ENCODE measurements at regions not wholly inside any gene's neighbourhood (a gene's known extent, or its start where the extent isn't known, plus 50 kb on each side); places are given as distances from the start of the nearest gene placed in this dataset.

GRCh38 chr4:126113058-126113457 is 798.3 kb downstream of the FAT4 start:
- 93 to 99% (median 98%) methylated on average over 1 of the region's 1 CpG for WGBS, 3 donors
- no peaks in the 10 kb centered on the region for H3K9me3 ChIP-seq

GRCh38 chr4:126123611-126124325 is 809.0 kb downstream of the FAT4 start:
- WGBS, 3 donors = 35 to 41% (median 39%) methylated on average over 1 of the region's 1 CpG

More at GRCh38 chr4:126113058-126113457, 798.3 kb downstream of the FAT4 start:
- H3K27ac ChIP-seq = no peak overlapping the region
- no peaks in the 10 kb centered on the region for H3K27me3 ChIP-seq
- no peaks in the 10 kb centered on the region for H3K4me1 ChIP-seq (ENCODE audit: insufficient read depth)
- intact Hi-C loops (cut with DNase I) = no loop called here
- no peak for TF ChIP-seq CTCF (IDR thresholded peaks at IDR 0.05)
- no peak for DNase-seq
- H3K36me3 ChIP-seq = no peaks in the 10 kb centered on the region
- H3K4me3 ChIP-seq = no peak overlapping the region

GRCh38 chr4:126124818-126125217 is 810.1 kb downstream of the FAT4 start:
- TF ChIP-seq POLR2A (IDR thresholded peaks at IDR 0.05) = no peak
- no peak for TF ChIP-seq CTCF (IDR thresholded peaks at IDR 0.05)
- TF ChIP-seq EP300 (IDR thresholded peaks at IDR 0.05) = no peak
- intact Hi-C loops (cut with DNase I) = no loop called here
- Histone ChIP-seq H3K4me3 (no peak overlapping the region), H3K27ac (no peak overlapping the region), H3K36me3 (no peaks in the 10 kb centered on the region), H3K9me3 (no peaks in the 10 kb centered on the region), H3K27me3 (no peaks in the 10 kb centered on the region), H3K4me1 (ENCODE audit: insufficient read depth) (no peaks in the 10 kb centered on the region)
- DNase-seq = no peak
- 18 to 38% (median 37%) methylated on average over 1 of the region's 1 CpG for WGBS, 3 donors

More at GRCh38 chr4:126123611-126124325, 809.0 kb downstream of the FAT4 start:
- no peaks in the 10 kb centered on the region for H3K36me3 ChIP-seq
- H3K9me3 ChIP-seq = no peaks in the 10 kb centered on the region
- no peak overlapping the region for H3K4me3 ChIP-seq
- TF ChIP-seq CTCF (IDR thresholded peaks at IDR 0.05) = no peak
- no peak for TF ChIP-seq EP300 (IDR thresholded peaks at IDR 0.05)
- TF ChIP-seq POLR2A (IDR thresholded peaks at IDR 0.05) = no peak
- no peaks in the 10 kb centered on the region for H3K27me3 ChIP-seq
- intact Hi-C loops (cut with DNase I) = no loop called here
- H3K4me1 ChIP-seq (ENCODE audit: insufficient read depth) = no peaks in the 10 kb centered on the region
- no peak for DNase-seq
- no peak overlapping the region for H3K27ac ChIP-seq

GRCh38 chr4:126130215-126130614 is 815.5 kb downstream of the FAT4 start:
- H3K4me1 ChIP-seq (ENCODE audit: insufficient read depth) = no peaks in the 10 kb centered on the region
- intact Hi-C loops (cut with DNase I) = no loop called here

More at GRCh38 chr4:126130215-126130614, 815.5 kb downstream of the FAT4 start:
- DNase-seq = no peak
- Histone ChIP-seq H3K4me3 (no peak overlapping the region), H3K9me3 (no peaks in the 10 kb centered on the region), H3K36me3 (no peaks in the 10 kb centered on the region), H3K27ac (no peak overlapping the region), H3K27me3 (no peaks in the 10 kb centered on the region)
- TF ChIP-seq CTCF (IDR thresholded peaks at IDR 0.05) = no peak
- TF ChIP-seq EP300 (IDR thresholded peaks at IDR 0.05) = no peak
